ENCODE measurements at regions not wholly inside any gene's neighbourhood (a gene's known extent, or its start where the extent isn't known, plus 50 kb on each side); places are given as distances from the start of the nearest gene placed in this dataset.

- ChIA-PET POLR2A (no interaction called here), CTCF (no interaction called here)
- no peak for TF ChIP-seq CTCF (IDR thresholded peaks at IDR 0.05; ENCODE audit: control extremely low read depth, extremely low read depth, low read depth, missing control alignments)
- no peak for DNase-seq (ENCODE audit: extremely low spot score)
These were observed 50.1 kb upstream of the ADRA2C start for GRCh38 chr4:3715855-3716630.

GRCh38 chr4:3715061-3715854, 50.9 kb upstream of the ADRA2C start:
- TF ChIP-seq CTCF (IDR thresholded peaks at IDR 0.05; ENCODE audit: control extremely low read depth, extremely low read depth, low read depth, missing control alignments) = no peak
- ChIA-PET POLR2A (no interaction called here), CTCF (no interaction called here)
- no peak for DNase-seq (ENCODE audit: extremely low spot score)

- no peak for TF ChIP-seq CTCF (IDR thresholded peaks at IDR 0.05; ENCODE audit: control extremely low read depth, extremely low read depth, low read depth, missing control alignments)
- ChIA-PET POLR2A (no interaction called here), CTCF (no interaction called here)
- no peak for DNase-seq (ENCODE audit: extremely low spot score)
These were observed 51.6 kb upstream of the ADRA2C start for GRCh38 chr4:3714642-3715001.

GRCh38 chr4:3713817-3714641, 52.2 kb upstream of the ADRA2C start:
- DNase-seq (ENCODE audit: extremely low spot score) = no peak
- CTCF ChIA-PET = no interaction called here
- TF ChIP-seq CTCF (IDR thresholded peaks at IDR 0.05; ENCODE audit: control extremely low read depth, extremely low read depth, low read depth, missing control alignments) = no peak
- POLR2A ChIA-PET = no interaction called here

- TF ChIP-seq CTCF (IDR thresholded peaks at IDR 0.05; ENCODE audit: control extremely low read depth, extremely low read depth, low read depth, missing control alignments) = no peak
- DNase-seq (ENCODE audit: extremely low spot score) = no peak
- CTCF ChIA-PET = no interaction called here
- POLR2A ChIA-PET = no interaction called here
These were observed 52.8 kb upstream of the ADRA2C start for GRCh38 chr4:3713346-3713745.

- POLR2A ChIA-PET = no interaction called here
- CTCF ChIA-PET = no interaction called here
These were observed 53.2 kb upstream of the ADRA2C start for GRCh38 chr4:3712936-3713335.

More at GRCh38 chr4:3712936-3713335, 53.2 kb upstream of the ADRA2C start:
- no peak for TF ChIP-seq CTCF (IDR thresholded peaks at IDR 0.05; ENCODE audit: control extremely low read depth, extremely low read depth, low read depth, missing control alignments)
- DNase-seq (ENCODE audit: extremely low spot score) = no peak
